HG03095 (cell line): ENCODE measurements at regions not wholly inside any gene's neighbourhood (a gene's known extent, or its start where the extent isn't known, plus 50 kb on each side); places are given as distances from the start of the nearest gene placed in this dataset.
"Not testable (repeated sequence)": the region's sequence is repeated elsewhere in the genome, so short reads cannot be mapped to it uniquely, and the experiment has no call there.

Experiments used
- ATAC-seq: cut with Tn5 transposase; IDR thresholded peaks from one replicate; pipeline ENCODE4 v1.9.1; 2021; ENCODE audit warnings: moderate library complexity; ENCODE audit not compliant: unreplicated experiment

GRCh38 chr13:44715287-44716230, 139.4 kb upstream of the TSC22D1 start:
- ATAC-seq = no peak

- ATAC-seq = no peak
These were observed 137.8 kb upstream of the TSC22D1 start for GRCh38 chr13:44713788-44714469.

GRCh38 chr13:44711706-44712105, 135.6 kb upstream of the TSC22D1 start:
- ATAC-seq = no peak

- ATAC-seq = no peak
These were observed 134.4 kb upstream of the TSC22D1 start for GRCh38 chr13:44710576-44710975.

- not testable (repeated sequence) for ATAC-seq
These were observed 128.7 kb upstream of the TSC22D1 start for GRCh38 chr13:44704811-44705210.

GRCh38 chr13:44703371-44703770, 127.2 kb upstream of the TSC22D1 start:
- no peak for ATAC-seq

GRCh38 chr13:44698066-44698465, 121.9 kb upstream of the TSC22D1 start:
- ATAC-seq = no peak

- no peak for ATAC-seq
These were observed 120.9 kb upstream of the TSC22D1 start for GRCh38 chr13:44697058-44697457.

- ATAC-seq = no peak
These were observed 119.4 kb upstream of the TSC22D1 start for GRCh38 chr13:44695520-44695919.

- no peak for ATAC-seq
These were observed 118.7 kb upstream of the TSC22D1 start for GRCh38 chr13:44694842-44695241.

- ATAC-seq = no peak
These were observed 118.2 kb upstream of the TSC22D1 start for GRCh38 chr13:44694291-44694690.

- no peak for ATAC-seq
These were observed 117.1 kb upstream of the TSC22D1 start for GRCh38 chr13:44693156-44693764.

GRCh38 chr13:44692173-44692713, 116.1 kb upstream of the TSC22D1 start:
- ATAC-seq = no peak

GRCh38 chr13:44690376-44690775, 114.2 kb upstream of the TSC22D1 start:
- ATAC-seq = no peak

GRCh38 chr13:44688652-44689051, 112.5 kb upstream of the TSC22D1 start:
- ATAC-seq = no peak

- no peak for ATAC-seq
These were observed 110.4 kb upstream of the TSC22D1 start for GRCh38 chr13:44686531-44686934.

GRCh38 chr13:44685641-44686040, 109.5 kb upstream of the TSC22D1 start:
- ATAC-seq = no peak

GRCh38 chr13:44682416-44682815, 106.3 kb upstream of the TSC22D1 start:
- ATAC-seq = not testable (repeated sequence)

GRCh38 chr13:44680746-44681355, 104.7 kb upstream of the TSC22D1 start:
- no peak for ATAC-seq

GRCh38 chr13:44679597-44679996, 103.5 kb upstream of the TSC22D1 start:
- no peak for ATAC-seq

GRCh38 chr13:44678197-44678596, 102.1 kb upstream of the TSC22D1 start:
- ATAC-seq = no peak
